WTC11 (cell line): ENCODE measurements at regions not wholly inside any gene's neighbourhood (a gene's known extent, or its start where the extent isn't known, plus 50 kb on each side); places are given as distances from the start of the nearest gene placed in this dataset.

Experiments
- ATF1 ChIP-seq: sonication (generic); formaldehyde crosslinking; IDR thresholded peaks from 2 replicates; pipeline ENCODE4 v1.8.1; 2023; ENCODE audit warnings: mild to moderate bottlenecking, moderate library complexity, missing genetic modification reagents
- ATF3 ChIP-seq: sonication (generic); formaldehyde crosslinking; conservative IDR thresholded peaks from 2 replicates; pipeline ENCODE4 v1.8.1; 2022; ENCODE audit warnings: mild to moderate bottlenecking, missing genetic modification reagents
- CTCF ChIP-seq: fragments of 200-600 bp; IDR thresholded peaks from 2 replicates; pipeline ENCODE4 v1.8.0; 2022; ENCODE audit warnings: antibody characterized with exemption
- E2F5 ChIP-seq: sonication (generic); formaldehyde crosslinking; IDR thresholded peaks from 2 replicates; pipeline ENCODE4 v1.8.1; 2022; ENCODE audit warnings: mild to moderate bottlenecking, moderate library complexity, missing genetic modification reagents
- ETV6 ChIP-seq: sonication (generic); formaldehyde crosslinking; IDR thresholded peaks from 2 replicates; pipeline ENCODE4 v1.8.1; 2022; ENCODE audit warnings: mild to moderate bottlenecking, missing genetic modification reagents
- FOXK1 ChIP-seq: sonication (generic); formaldehyde crosslinking; IDR thresholded peaks from 2 replicates; pipeline ENCODE4 v1.8.0; 2022; ENCODE audit warnings: mild to moderate bottlenecking, moderate library complexity, missing genetic modification reagents
- IRF1 ChIP-seq: sonication (generic); formaldehyde crosslinking; IDR thresholded peaks from 2 replicates; pipeline ENCODE4 v1.8.0; 2023; ENCODE audit warnings: missing genetic modification reagents
- JAZF1 ChIP-seq: fragments of 250-450 bp; sonication (Bioruptor Pico); IDR thresholded peaks from 2 replicates; pipeline ENCODE4 v1.9.0; 2021; ENCODE audit warnings: moderate library complexity, mild to moderate bottlenecking, inconsistent platforms
- MAX ChIP-seq: sonication (generic); formaldehyde crosslinking; IDR thresholded peaks from 2 replicates; pipeline ENCODE4 v1.8.0; 2022; ENCODE audit warnings: mild to moderate bottlenecking, missing genetic modification reagents
- NR2C2 ChIP-seq: sonication (generic); formaldehyde crosslinking; IDR thresholded peaks from 2 replicates; pipeline ENCODE4 v1.8.0; 2022; ENCODE audit warnings: mild to moderate bottlenecking, missing genetic modification reagents
- NR3C1 ChIP-seq: sonication (generic); formaldehyde crosslinking; conservative IDR thresholded peaks from 2 replicates; pipeline ENCODE4 v1.8.1; 2023; ENCODE audit warnings: low read depth, mild to moderate bottlenecking, missing genetic modification reagents
- SP1 ChIP-seq: sonication (generic); formaldehyde crosslinking; conservative IDR thresholded peaks from 2 replicates; pipeline ENCODE4 v1.8.1; 2022; ENCODE audit warnings: missing genetic modification reagents
- USF1 ChIP-seq: sonication (generic); formaldehyde crosslinking; IDR thresholded peaks from 2 replicates; pipeline ENCODE4 v1.8.0; 2022; ENCODE audit warnings: mild to moderate bottlenecking, missing genetic modification reagents
- USF2 ChIP-seq: sonication (generic); formaldehyde crosslinking; IDR thresholded peaks from 2 replicates; pipeline ENCODE4 v1.8.1; 2023; ENCODE audit warnings: mild to moderate bottlenecking, missing genetic modification reagents, moderate library complexity

GRCh38 chr10:78397786-78398185, 364.1 kb downstream of the RPS24 start:
- TF ChIP-seq JAZF1 (no peak), USF2 (CRISPR knock-in tag) (no peak), ATF3 (CRISPR knock-in tag) (no peak), NR3C1 (CRISPR knock-in tag) (no peak), NR2C2 (no peak), SP1 (CRISPR knock-in tag) (no peak), IRF1 (CRISPR knock-in tag) (no peak), CTCF (no peak), ETV6 (no peak), USF1 (CRISPR knock-in tag) (no peak), FOXK1 (CRISPR knock-in tag) (no peak), ATF1 (CRISPR knock-in tag) (no peak), E2F5 (no peak), MAX (CRISPR knock-in tag) (no peak)
